Esophagus muscularis mucosa (tissue), 3 donors: ENCODE measurements at regions not wholly inside any gene's neighbourhood (a gene's known extent, or its start where the extent isn't known, plus 50 kb on each side); places are given as distances from the start of the nearest gene placed in this dataset.

Experiments
- CTCF ChIP-seq, 3 experiments: fragments of 200-600 bp in 2 of 3; fragments of 450-650 bp in 1 of 3; sonication (generic) in 2 of 3; IDR thresholded peaks; one replicate each; pipeline ENCODE4 v1.5.1; 2017 to 2019; ENCODE audit warnings: antibody characterized with exemption in 3 of 3, mild to moderate bottlenecking in 2 of 3, moderate library complexity in 1 of 3
- POLR2A ChIP-seq: fragments of 450-650 bp; IDR thresholded peaks from one replicate; pipeline ENCODE4 v1.6.1; 2017; ENCODE audit warnings: antibody characterized with exemption, moderate library complexity, mild to moderate bottlenecking, low read depth
- POLR2AphosphoS5 ChIP-seq, 2 donors: sonication (generic); formaldehyde crosslinking; IDR thresholded peaks; one replicate each; pipeline ENCODE4 v1.6.1; 2017; ENCODE audit warnings: antibody characterized with exemption in 2 of 2

GRCh38 chr15:66919421-66919820, 146.0 kb upstream of the SMAD3 start:
- TF ChIP-seq CTCF (IDR thresholded peaks at IDR 0.05), result no peak
- TF ChIP-seq POLR2AphosphoS5 (IDR thresholded peaks at IDR 0.05), result peak in 1 of 2 donors; percentile 9
- no peak for TF ChIP-seq POLR2A
